AG09309 (cell line): ENCODE measurements at regions not wholly inside any gene's neighbourhood (a gene's known extent, or its start where the extent isn't known, plus 50 kb on each side); places are given as distances from the start of the nearest gene placed in this dataset.

Experiments
- DNase-seq: peaks from one replicate; pipeline ENCODE4 v3.0.0-alpha.2; 2010; ENCODE audit warnings: low read depth
- H3K4me3 ChIP-seq: 2 replicates; pipeline ENCODE4 v1.5.1; 2011; ENCODE audit warnings: mild to moderate bottlenecking, low read depth, low read length, moderate library complexity; ENCODE audit not compliant: control insufficient read depth
- CTCF ChIP-seq: IDR thresholded peaks from 2 replicates; pipeline ENCODE4 v1.5.1; 2011; ENCODE audit warnings: mild to moderate bottlenecking, low read depth, low read length, inconsistent platforms; ENCODE audit not compliant: insufficient read depth, control insufficient read depth; ENCODE audit errors: missing control alignments

- H3K4me3 ChIP-seq, result no peak overlapping the region
- no peak for DNase-seq
- no peak for TF ChIP-seq CTCF
Observed at GRCh38 chr4:149985981-149986380, 92.3 kb upstream of the DCLK2 start.

- no peak for DNase-seq
- TF ChIP-seq CTCF, result no peak
- H3K4me3 ChIP-seq, result no peak overlapping the region
Observed at GRCh38 chr4:149986917-149987316, 91.3 kb upstream of the DCLK2 start.

DNA sequence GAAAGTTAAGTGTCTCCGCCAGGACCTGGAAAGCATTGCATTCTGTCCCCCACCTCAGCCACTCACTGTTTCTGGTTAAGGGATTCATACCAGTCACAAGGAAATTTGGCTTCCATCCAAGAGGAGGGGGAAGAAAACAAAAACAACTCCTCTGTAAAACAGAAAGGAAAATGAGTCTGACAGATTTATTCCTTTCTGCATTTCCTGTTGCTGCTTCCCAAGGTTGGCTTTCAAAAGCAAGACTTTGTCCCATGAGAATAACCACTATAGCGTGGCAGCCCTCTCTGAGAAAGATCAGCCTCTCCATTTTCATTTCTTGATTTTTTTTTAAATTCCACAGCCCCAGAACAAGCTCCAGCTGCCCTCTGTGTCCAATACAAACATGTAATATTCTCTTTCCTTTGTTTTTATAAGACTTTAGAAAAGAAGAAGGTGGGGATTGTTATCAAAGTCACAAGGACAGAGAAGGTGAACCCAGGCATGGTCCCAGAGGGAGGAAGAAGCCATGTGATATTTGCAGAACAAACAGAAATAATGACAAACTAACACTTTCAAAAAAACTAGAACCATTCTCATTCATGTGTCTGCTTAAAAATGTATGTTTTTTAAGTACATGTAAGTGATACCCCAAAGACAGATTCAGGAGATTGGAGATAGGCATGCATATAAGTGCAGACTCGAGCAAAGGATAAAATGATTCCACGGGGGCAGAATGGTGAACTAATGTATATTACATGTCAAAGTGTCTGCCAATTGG is 90.7 kb upstream of the DCLK2 start:
- DNase-seq, result no peak
- no peak overlapping the region for H3K4me3 ChIP-seq

GRCh38 chr4:149988087-149988410 is 90.2 kb upstream of the DCLK2 start:
- no peak for TF ChIP-seq CTCF
- H3K4me3 ChIP-seq, result no peak overlapping the region
- no peak for DNase-seq

More for the DNA sequence above, 90.7 kb upstream of the DCLK2 start:
- no peak for TF ChIP-seq CTCF

GRCh38 chr4:149993030-149993429 is 85.2 kb upstream of the DCLK2 start:
- H3K4me3 ChIP-seq, result no peak overlapping the region
- DNase-seq, result no peak
- no peak for TF ChIP-seq CTCF

GRCh38 chr4:149995134-149995756 is 83.0 kb upstream of the DCLK2 start:
- DNase-seq, result no peak
- no peak for TF ChIP-seq CTCF
- no peak overlapping the region for H3K4me3 ChIP-seq
